Type B pancreatic cell (in vitro differentiated cells): ENCODE measurements at regions not wholly inside any gene's neighbourhood (a gene's known extent, or its start where the extent isn't known, plus 50 kb on each side); places are given as distances from the start of the nearest gene placed in this dataset.

Experiments
- DNase-seq: peaks from one replicate; pipeline ENCODE4 v3.0.0; 2021; ENCODE audit warnings: mixed read lengths; ENCODE audit not compliant: unreplicated experiment; ENCODE audit errors: extremely low spot score
- H3K27ac Mint-ChIP-seq: 2 replicates; pipeline ENCODE4 v1.8.0; 2021; ENCODE audit warnings: mild to moderate bottlenecking, mixed read lengths
- H3K27me3 Mint-ChIP-seq: 2 replicates; pipeline ENCODE4 v1.8.0; 2021; ENCODE audit warnings: mixed read lengths
- H3K36me3 Mint-ChIP-seq: 2 replicates; pipeline ENCODE4 v1.8.0; 2021; ENCODE audit warnings: mixed read lengths
- H3K4me1 Mint-ChIP-seq: one replicate; pipeline ENCODE4 v1.8.0; 2021; ENCODE audit warnings: mixed read lengths; ENCODE audit not compliant: unreplicated experiment
- H3K4me3 Mint-ChIP-seq: 2 replicates; pipeline ENCODE4 v1.8.0; 2021; ENCODE audit warnings: mild to moderate bottlenecking, mixed read lengths
- H3K9me3 Mint-ChIP-seq: 2 replicates; pipeline ENCODE4 v1.8.0; 2021; ENCODE audit warnings: mixed read lengths
- TF ChIP-seq, protein P1 (sequence below): fragments of 200-600 bp; sonication (generic); conservative IDR thresholded peaks from 2 replicates; pipeline ENCODE4 v1.5.0; 2021; ENCODE audit warnings: antibody characterized with exemption, mild to moderate bottlenecking

DNA sequence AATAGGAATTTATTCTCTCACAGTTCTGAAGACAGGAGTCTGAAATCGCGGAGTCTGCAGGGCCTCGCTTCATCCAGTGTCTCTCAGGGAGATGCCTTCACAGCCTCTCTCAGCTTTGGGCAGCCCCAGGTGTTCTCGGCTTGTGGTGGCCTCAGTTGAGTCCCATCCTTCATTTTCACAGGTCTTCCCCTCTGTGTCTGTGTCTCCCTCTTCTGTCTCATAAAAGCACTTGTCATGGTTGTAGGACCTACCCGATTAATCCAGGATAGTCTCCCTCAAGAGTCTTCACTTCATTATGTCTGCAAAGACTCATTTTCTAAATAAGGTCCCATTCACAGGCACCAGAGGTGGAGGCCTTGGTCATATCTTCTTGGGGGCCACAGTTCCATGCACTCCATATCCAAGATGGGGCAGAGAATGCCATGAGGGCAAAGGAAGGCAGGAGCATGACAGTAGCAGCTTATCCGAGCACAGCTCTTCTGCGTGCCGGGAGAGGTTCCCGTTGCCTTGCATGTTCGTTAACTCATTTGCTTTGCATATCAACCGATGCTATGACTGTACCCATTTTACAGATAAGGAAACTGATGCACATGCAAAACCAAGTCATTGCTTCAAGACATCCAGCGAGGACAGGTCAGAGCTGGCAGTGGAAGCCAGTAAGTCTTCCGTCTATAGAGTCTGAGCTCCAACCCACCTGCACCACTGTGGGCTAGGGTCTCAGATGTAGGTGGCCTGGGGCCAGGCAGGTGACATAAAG lies 363.8 kb upstream of the SULF2 start:
- no peak for DNase-seq
- no peaks in the 10 kb centered on the region for H3K36me3 Mint-ChIP-seq
- TF ChIP-seq, protein P1, sequence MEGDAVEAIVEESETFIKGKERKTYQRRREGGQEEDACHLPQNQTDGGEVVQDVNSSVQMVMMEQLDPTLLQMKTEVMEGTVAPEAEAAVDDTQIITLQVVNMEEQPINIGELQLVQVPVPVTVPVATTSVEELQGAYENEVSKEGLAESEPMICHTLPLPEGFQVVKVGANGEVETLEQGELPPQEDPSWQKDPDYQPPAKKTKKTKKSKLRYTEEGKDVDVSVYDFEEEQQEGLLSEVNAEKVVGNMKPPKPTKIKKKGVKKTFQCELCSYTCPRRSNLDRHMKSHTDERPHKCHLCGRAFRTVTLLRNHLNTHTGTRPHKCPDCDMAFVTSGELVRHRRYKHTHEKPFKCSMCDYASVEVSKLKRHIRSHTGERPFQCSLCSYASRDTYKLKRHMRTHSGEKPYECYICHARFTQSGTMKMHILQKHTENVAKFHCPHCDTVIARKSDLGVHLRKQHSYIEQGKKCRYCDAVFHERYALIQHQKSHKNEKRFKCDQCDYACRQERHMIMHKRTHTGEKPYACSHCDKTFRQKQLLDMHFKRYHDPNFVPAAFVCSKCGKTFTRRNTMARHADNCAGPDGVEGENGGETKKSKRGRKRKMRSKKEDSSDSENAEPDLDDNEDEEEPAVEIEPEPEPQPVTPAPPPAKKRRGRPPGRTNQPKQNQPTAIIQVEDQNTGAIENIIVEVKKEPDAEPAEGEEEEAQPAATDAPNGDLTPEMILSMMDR = no peak
- peaks cover 27% of the 10 kb centered on the region for H3K4me1 Mint-ChIP-seq
- no peak overlapping the region for H3K4me3 Mint-ChIP-seq
- no peaks in the 10 kb centered on the region for H3K9me3 Mint-ChIP-seq
- H3K27ac Mint-ChIP-seq = no peak overlapping the region
- H3K27me3 Mint-ChIP-seq = peaks cover 8% of the 10 kb centered on the region

- no peaks in the 10 kb centered on the region for H3K9me3 Mint-ChIP-seq
- H3K36me3 Mint-ChIP-seq = no peaks in the 10 kb centered on the region
- H3K4me1 Mint-ChIP-seq = peaks cover 23% of the 10 kb centered on the region
- TF ChIP-seq, protein P1 = no peak
- DNase-seq = no peak
- peaks cover 8% of the 10 kb centered on the region for H3K27me3 Mint-ChIP-seq
- H3K4me3 Mint-ChIP-seq = no peak overlapping the region
- H3K27ac Mint-ChIP-seq = no peak overlapping the region
Observed at GRCh38 chr20:48148020-48148419, 362.7 kb upstream of the SULF2 start.

GRCh38 chr20:48147311-48147710 lies 362.0 kb upstream of the SULF2 start:
- peaks cover 8% of the 10 kb centered on the region for H3K27me3 Mint-ChIP-seq

DNA sequence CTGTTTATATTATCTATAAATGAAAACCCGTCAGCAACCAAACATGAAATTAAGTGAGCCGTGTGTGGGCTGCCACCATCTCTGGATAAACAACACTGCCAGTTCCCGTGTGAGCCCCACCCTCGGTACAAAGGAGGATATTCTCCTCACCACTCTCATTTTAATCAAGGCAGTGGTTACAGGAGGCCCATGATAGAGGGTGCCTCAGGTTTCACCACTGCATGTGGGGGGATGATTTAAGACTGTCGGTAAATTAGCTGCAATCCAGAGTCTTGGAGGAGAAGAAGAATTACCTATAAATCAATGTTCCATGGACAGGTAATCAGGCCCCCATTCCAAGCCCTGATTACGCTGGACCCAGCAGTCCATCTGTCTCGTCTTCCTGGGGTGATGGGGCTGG lies 361.6 kb upstream of the SULF2 start:
- Mint-ChIP-seq H3K4me3 (no peak overlapping the region), H3K27me3 (peaks cover 8% of the 10 kb centered on the region), H3K36me3 (no peaks in the 10 kb centered on the region), H3K9me3 (no peaks in the 10 kb centered on the region), H3K4me1 (peaks cover 34% of the 10 kb centered on the region), H3K27ac (no peak overlapping the region)
- TF ChIP-seq, protein P1 = no peak
- no peak for DNase-seq

More at GRCh38 chr20:48147311-48147710, 362.0 kb upstream of the SULF2 start:
- Mint-ChIP-seq H3K9me3 (no peaks in the 10 kb centered on the region), H3K4me3 (no peak overlapping the region), H3K27ac (no peak overlapping the region), H3K36me3 (no peaks in the 10 kb centered on the region), H3K4me1 (peaks cover 31% of the 10 kb centered on the region)
- TF ChIP-seq, protein P1 = no peak
- DNase-seq = no peak

GRCh38 chr20:48146308-48146707 lies 361.0 kb upstream of the SULF2 start:
- TF ChIP-seq, protein P1 = no peak
- H3K27ac Mint-ChIP-seq = no peak overlapping the region

More at GRCh38 chr20:48146308-48146707, 361.0 kb upstream of the SULF2 start:
- DNase-seq = no peak
- peaks cover 39% of the 10 kb centered on the region for H3K4me1 Mint-ChIP-seq
- H3K9me3 Mint-ChIP-seq = peaks cover 5% of the 10 kb centered on the region
- H3K27me3 Mint-ChIP-seq = peaks cover 8% of the 10 kb centered on the region
- no peaks in the 10 kb centered on the region for H3K36me3 Mint-ChIP-seq
- no peak overlapping the region for H3K4me3 Mint-ChIP-seq
